Thyroid gland (tissue), 4 donors: ENCODE measurements at regions not wholly inside any gene's neighbourhood (a gene's known extent, or its start where the extent isn't known, plus 50 kb on each side); places are given as distances from the start of the nearest gene placed in this dataset.

Experiments
- DNase-seq, 2 donors: peaks; one replicate each; pipeline ENCODE4 v3.0.0-alpha.2; 2019
- H3K27ac ChIP-seq, 3 donors: fragments of 200-600 bp; sonication (generic); 1 replicate in 2 of 3; 2 replicates in 1 of 3; pipeline ENCODE4 v1.5.1; 2016 to 2019; ENCODE audit warnings: mild to moderate bottlenecking in 1 of 3, moderate library complexity in 1 of 3
- H3K27me3 ChIP-seq: fragments of 200-600 bp; sonication (generic); one replicate; pipeline ENCODE4 v1.5.1; 2019
- H3K36me3 ChIP-seq, 2 donors: fragments of 200-600 bp; sonication (generic); one replicate each; pipeline ENCODE4 v1.5.1; 2016 to 2019
- H3K4me1 ChIP-seq, 2 donors: fragments of 200-600 bp; sonication (generic); one replicate each; pipeline ENCODE4 v1.5.1; 2017 to 2019
- H3K4me3 ChIP-seq, 3 donors: fragments of 200-600 bp; sonication (generic); replicated peaks in 1 of 3; 1 replicate in 2 of 3; 2 replicates in 1 of 3; pipeline ENCODE4 v1.5.1; 2016; ENCODE audit warnings: mild to moderate bottlenecking in 1 of 3
- H3K9me3 ChIP-seq: fragments of 200-600 bp; sonication (generic); one replicate; pipeline ENCODE4 v1.5.1; 2017
- POLR2A ChIP-seq, 2 donors: fragments of 450-650 bp; IDR thresholded peaks; one replicate each; pipeline ENCODE4 v1.6.1; 2017; ENCODE audit warnings: antibody characterized with exemption in 2 of 2, mild to moderate bottlenecking in 2 of 2, moderate library complexity in 1 of 2
- WGBS, 2 donors: methylation state at CpG; one replicate each; pipeline ENCODE4 v1.1.5; 2017; 5-methylcytosine and 5-hydroxymethylcytosine counted together
- intact Hi-C: fragments of 100-400 bp; cut with DNase I; formaldehyde crosslinking; loops from one replicate; pipeline ENCODE4 v1.15.1; 2023
- TF ChIP-seq, protein P1 (sequence below), 6 experiments: fragments of 200-600 bp in 3 of 6; fragments of 450-650 bp in 3 of 6; sonication (generic) in 3 of 6; IDR thresholded peaks; one replicate each; pipeline ENCODE4 v1.5.1; 2016 to 2019; ENCODE audit warnings: antibody characterized with exemption in 6 of 6, mild to moderate bottlenecking in 2 of 6, inconsistent platforms in 1 of 6, moderate library complexity in 1 of 6

DNA sequence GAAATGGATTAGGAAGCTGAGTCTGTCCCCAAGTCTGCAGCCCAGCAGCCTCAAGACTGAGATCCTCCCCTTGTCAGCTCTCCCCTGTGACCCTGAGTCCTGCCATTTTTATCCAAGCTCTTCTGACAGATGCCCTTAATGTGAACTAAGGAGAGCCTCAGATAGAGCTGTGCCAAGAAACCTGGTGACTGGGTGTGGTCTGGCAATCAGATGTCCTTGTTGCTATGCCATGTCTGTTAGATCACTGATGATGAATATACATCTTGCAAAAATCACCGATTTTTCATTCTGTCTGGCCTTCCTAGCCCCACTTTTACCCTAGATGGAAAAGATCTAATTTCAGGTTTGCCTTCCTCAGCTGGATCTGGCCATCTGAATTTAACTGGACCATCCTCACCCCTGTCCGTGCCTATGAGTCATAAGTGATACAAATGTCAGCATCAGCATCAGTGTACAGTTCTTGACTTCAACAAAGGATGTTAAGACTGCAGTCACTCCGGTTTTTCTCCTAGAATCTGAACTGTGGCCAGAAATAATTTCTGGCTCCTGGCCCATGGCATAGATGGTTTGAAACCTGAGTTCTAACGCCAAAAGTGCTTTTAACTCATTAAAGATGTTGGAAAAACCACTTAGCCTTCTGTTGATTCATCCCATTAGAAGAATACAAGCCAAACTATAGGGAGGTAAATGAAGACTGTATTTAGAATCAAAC lies 61.2 kb upstream of the GRIP1 start:
- Histone ChIP-seq H3K4me1 (no peaks in the 10 kb centered on the region), H3K27me3 (no peaks in the 10 kb centered on the region), H3K4me3 (no peak overlapping the region), H3K9me3 (no peaks in the 10 kb centered on the region), H3K27ac (no peak overlapping the region), H3K36me3 (no peaks in the 10 kb centered on the region)
- 36 to 41% methylated on average over 4 of the region's 4 CpGs for WGBS, 2 donors
- TF ChIP-seq, protein P1, sequence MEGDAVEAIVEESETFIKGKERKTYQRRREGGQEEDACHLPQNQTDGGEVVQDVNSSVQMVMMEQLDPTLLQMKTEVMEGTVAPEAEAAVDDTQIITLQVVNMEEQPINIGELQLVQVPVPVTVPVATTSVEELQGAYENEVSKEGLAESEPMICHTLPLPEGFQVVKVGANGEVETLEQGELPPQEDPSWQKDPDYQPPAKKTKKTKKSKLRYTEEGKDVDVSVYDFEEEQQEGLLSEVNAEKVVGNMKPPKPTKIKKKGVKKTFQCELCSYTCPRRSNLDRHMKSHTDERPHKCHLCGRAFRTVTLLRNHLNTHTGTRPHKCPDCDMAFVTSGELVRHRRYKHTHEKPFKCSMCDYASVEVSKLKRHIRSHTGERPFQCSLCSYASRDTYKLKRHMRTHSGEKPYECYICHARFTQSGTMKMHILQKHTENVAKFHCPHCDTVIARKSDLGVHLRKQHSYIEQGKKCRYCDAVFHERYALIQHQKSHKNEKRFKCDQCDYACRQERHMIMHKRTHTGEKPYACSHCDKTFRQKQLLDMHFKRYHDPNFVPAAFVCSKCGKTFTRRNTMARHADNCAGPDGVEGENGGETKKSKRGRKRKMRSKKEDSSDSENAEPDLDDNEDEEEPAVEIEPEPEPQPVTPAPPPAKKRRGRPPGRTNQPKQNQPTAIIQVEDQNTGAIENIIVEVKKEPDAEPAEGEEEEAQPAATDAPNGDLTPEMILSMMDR (IDR thresholded peaks at IDR 0.05): no peak
- TF ChIP-seq POLR2A (IDR thresholded peaks at IDR 0.05): no peak
- peak; percentile 12 to 17 for DNase-seq
- intact Hi-C loops: no loop called here

DNA sequence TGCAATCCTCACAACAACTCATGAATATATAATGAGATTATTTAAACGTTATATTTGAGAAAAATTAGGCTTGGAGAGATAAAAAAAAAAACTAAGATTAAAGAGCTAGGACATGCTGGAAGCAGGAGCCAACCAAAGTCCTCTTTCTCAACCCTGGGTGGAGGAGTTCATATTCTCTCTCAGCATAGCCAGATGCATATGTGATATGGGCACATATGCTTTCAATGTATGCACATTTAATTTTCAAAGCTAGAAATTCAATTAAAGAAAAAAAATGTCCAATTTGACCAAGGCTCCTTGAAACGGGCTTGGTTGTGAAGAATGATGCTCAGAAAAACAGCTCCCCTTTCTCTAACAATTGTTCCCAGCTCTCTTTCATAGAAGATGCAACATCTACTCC lies 61.9 kb upstream of the GRIP1 start:
- Histone ChIP-seq H3K27ac (no peak overlapping the region), H3K4me1 (no peaks in the 10 kb centered on the region), H3K4me3 (no peak overlapping the region), H3K36me3 (no peaks in the 10 kb centered on the region), H3K27me3 (no peaks in the 10 kb centered on the region), H3K9me3 (no peaks in the 10 kb centered on the region)
- intact Hi-C loops: no loop called here
- WGBS, 2 donors: 78 to 86% methylated on average over 2 of the region's 2 CpGs
- TF ChIP-seq, protein P1 (IDR thresholded peaks at IDR 0.05): no peak
- no peak for TF ChIP-seq POLR2A (IDR thresholded peaks at IDR 0.05)
- no peak for DNase-seq

DNA sequence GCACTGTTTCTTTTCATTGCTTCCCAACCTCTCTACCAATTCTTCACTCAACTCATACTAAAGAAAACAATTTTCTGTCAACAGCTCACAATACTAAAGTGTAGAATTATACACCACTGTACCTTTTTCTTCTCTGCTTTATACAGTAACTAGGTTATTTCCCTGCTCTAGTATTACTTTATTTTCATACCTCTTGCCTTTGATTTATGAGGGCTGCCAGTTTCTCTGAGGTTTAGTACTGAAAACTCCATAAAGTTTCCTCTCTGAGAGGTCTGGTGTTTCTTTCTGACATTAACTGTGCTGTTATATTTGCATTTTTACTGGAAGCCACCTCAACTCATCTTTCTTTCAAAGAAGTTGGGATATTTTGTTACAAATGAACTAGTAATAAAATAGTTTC lies 63.0 kb upstream of the GRIP1 start:
- no peaks in the 10 kb centered on the region for H3K4me1 ChIP-seq
- intact Hi-C loops: no loop called here
- H3K27ac ChIP-seq: no peak overlapping the region
- H3K27me3 ChIP-seq: no peaks in the 10 kb centered on the region
- no peaks in the 10 kb centered on the region for H3K36me3 ChIP-seq
- DNase-seq: no peak
- H3K4me3 ChIP-seq: no peak overlapping the region
- no peaks in the 10 kb centered on the region for H3K9me3 ChIP-seq
- TF ChIP-seq, protein P1 (IDR thresholded peaks at IDR 0.05): no peak

DNA sequence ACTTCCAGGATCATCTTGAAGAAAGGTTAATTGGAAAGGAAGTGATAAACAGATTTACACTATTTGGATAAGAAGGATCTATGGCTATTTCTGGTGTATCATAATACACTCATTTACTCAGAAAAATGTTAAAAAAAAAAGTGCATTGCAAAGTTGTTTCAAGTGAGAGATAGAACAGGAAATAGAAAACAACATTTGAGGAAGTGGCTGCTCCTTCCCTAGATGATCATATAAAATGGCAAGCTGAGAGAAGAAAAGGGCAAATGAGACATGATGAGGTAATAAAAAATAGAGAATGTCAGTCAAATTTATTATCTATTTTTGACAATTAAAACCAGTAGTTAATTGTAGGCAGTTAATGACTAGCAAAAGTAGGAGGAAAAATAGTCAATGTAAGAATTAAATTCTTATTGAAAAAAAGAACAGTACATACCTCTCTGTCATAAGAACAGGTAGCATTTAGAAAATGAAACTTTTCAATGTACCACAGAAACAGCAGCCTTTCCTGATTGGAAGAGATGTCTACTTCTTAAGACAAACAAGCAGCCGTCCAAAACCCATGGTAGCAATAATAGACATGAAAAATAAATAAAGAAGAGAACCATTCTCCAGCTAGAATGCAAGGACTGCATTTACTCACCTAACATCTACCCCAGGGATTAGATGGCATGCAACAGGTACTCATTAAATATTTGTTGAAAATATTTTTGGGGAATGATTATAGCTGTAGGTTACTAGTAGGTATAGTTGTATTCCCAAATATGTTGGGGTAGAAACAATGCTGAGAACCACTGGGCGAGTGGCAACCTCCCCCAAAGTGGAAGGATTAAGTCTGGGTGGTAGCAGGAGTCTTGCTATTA lies 63.9 kb upstream of the GRIP1 start:
- Histone ChIP-seq H3K27ac (no peak overlapping the region), H3K4me1 (no peaks in the 10 kb centered on the region), H3K27me3 (no peaks in the 10 kb centered on the region), H3K36me3 (no peaks in the 10 kb centered on the region), H3K4me3 (no peak overlapping the region), H3K9me3 (no peaks in the 10 kb centered on the region)
- 78 to 92% methylated on average over 2 of the region's 2 CpGs for WGBS, 2 donors
- intact Hi-C loops: no loop called here
- DNase-seq: no peak
- TF ChIP-seq, protein P1 (IDR thresholded peaks at IDR 0.05): no peak
- TF ChIP-seq POLR2A (IDR thresholded peaks at IDR 0.05): no peak

DNA sequence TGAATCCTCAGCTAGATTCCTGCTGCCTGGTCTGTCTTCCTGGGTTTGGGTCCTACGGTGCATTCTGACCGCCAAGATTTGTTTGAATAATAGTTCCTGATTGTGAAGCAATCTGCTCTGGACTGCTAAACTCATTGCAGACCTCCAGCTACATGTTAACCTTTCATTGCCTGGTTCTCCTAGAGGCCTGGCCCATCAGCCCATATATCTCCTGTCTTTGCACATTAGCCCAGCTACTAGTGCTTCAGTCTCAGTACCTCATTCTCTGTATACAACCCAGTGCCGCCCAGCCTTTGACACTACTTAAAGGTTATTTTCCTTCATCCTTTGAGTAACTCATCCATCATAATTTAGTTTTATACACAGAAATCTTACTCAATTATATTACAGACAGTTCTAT lies 65.6 kb upstream of the GRIP1 start:
- H3K27ac ChIP-seq: no peak overlapping the region
- WGBS, 2 donors: 67 to 82% methylated on average over 3 of the region's 3 CpGs
- intact Hi-C loops: no loop called here
- DNase-seq: no peak
- no peak for TF ChIP-seq POLR2A (IDR thresholded peaks at IDR 0.05)
- TF ChIP-seq, protein P1 (IDR thresholded peaks at IDR 0.05): no peak
- H3K36me3 ChIP-seq: no peaks in the 10 kb centered on the region
- no peaks in the 10 kb centered on the region for H3K9me3 ChIP-seq
- H3K27me3 ChIP-seq: no peaks in the 10 kb centered on the region
- no peaks in the 10 kb centered on the region for H3K4me1 ChIP-seq
- H3K4me3 ChIP-seq: no peak overlapping the region
